Endothelial cell of umbilical vein (primary cell): ENCODE measurements at regions not wholly inside any gene's neighbourhood (a gene's known extent, or its start where the extent isn't known, plus 50 kb on each side); places are given as distances from the start of the nearest gene placed in this dataset.
"Not testable (repeated sequence)": the region's sequence is repeated elsewhere in the genome, so short reads cannot be mapped to it uniquely, and the experiment has no call there.

ENCODE experiments used
- BruUV-seq: library from RNA; stranded (reverse); fragments of 400-500 nt; replicated peaks from 2 replicates; lab custom pipeline; 2021; lab: Mats Ljungman, UMichigan
- CTCF ChIA-PET: fragments of 300-600, 350-600 bp; sonication (Branson Sonifier 250); formaldehyde crosslinking; loops from one replicate; lab custom pipeline; 2021; ENCODE audit warnings: antibody characterized with exemption, inconsistent platforms; lab: Charles Lee
- POLR2A ChIA-PET: fragments of 300-600, 350-600 bp; sonication (Branson Sonifier 250); formaldehyde crosslinking; loops from one replicate; lab custom pipeline; 2021; ENCODE audit warnings: antibody characterized with exemption, inconsistent platforms; lab: Charles Lee
- DNase-seq: peaks from one replicate; pipeline ENCODE4 v3.0.0-alpha.2; 2011; ENCODE audit warnings: low read depth, low spot score
- FAIRE-seq: peaks from 2 replicates; lab custom pipeline; 2011; peaks lifted over from hg19 to GRCh38; lab: Jason Lieb, UNC
- H2AFZ ChIP-seq: 2 replicates; pipeline ENCODE4 v1.6.0; 2012; ENCODE audit warnings: low read depth, low read length, control low read depth, inconsistent platforms
- H3K27ac ChIP-seq: 2 replicates; pipeline ENCODE4 v1.5.1; 2011; ENCODE audit warnings: low read depth, mild to moderate bottlenecking, control low read depth, low read length, moderate library complexity; ENCODE audit not compliant: insufficient read depth
- H3K27me3 ChIP-seq, 2 experiments: 2 replicates each; pipeline versions ENCODE4 v1.6.0 to v1.6.1; 2011; ENCODE audit warnings: low read length in 2 of 2, mixed read lengths in 1 of 2; ENCODE audit not compliant: control insufficient read depth in 2 of 2, insufficient read depth in 2 of 2
- H3K36me3 ChIP-seq, 2 experiments: 2 replicates in 1 of 2; 3 replicates in 1 of 2; pipeline ENCODE4 v1.5.1; 2011; ENCODE audit warnings: low read length in 2 of 2, mild to moderate bottlenecking in 1 of 2, moderate library complexity in 1 of 2; ENCODE audit not compliant: control insufficient read depth in 2 of 2, insufficient read depth in 2 of 2; ENCODE audit errors: extremely low read depth in 1 of 2
- H3K4me1 ChIP-seq: 3 replicates; pipeline ENCODE4 v1.5.1; 2011; ENCODE audit warnings: mild to moderate bottlenecking, low read length; ENCODE audit not compliant: control insufficient read depth, insufficient read depth; ENCODE audit errors: extremely low read depth
- H3K4me2 ChIP-seq: 2 replicates; pipeline ENCODE4 v1.6.1; 2011; ENCODE audit warnings: low read length, control low read depth, mixed read lengths; ENCODE audit not compliant: insufficient read depth
- H3K4me3 ChIP-seq, 3 experiments: fragments of 200-600 bp in 1 of 3; sonication (generic), shearing (Covaris generic) in 1 of 3; replicated peaks in 1 of 3; 2 replicates each; pipeline ENCODE4 v1.5.1; 2011 to 2016; ENCODE audit warnings: control low read depth in 3 of 3, low read length in 3 of 3, mild to moderate bottlenecking in 2 of 3, inconsistent platforms in 1 of 3, low read depth in 1 of 3, moderate library complexity in 1 of 3; ENCODE audit not compliant: insufficient read depth in 1 of 3
- H3K79me2 ChIP-seq: 2 replicates; pipeline ENCODE4 v1.6.0; 2012; ENCODE audit warnings: low read length, inconsistent platforms; ENCODE audit not compliant: control insufficient read depth, insufficient read depth
- H3K9ac ChIP-seq: replicated peaks from 2 replicates; pipeline ENCODE3; 2011; ENCODE audit warnings: low read length, control low read depth; ENCODE audit not compliant: insufficient read depth; ENCODE audit errors: extremely low read depth
- H3K9me1 ChIP-seq: replicated peaks from 3 replicates; pipeline ENCODE4 v1.6.0; 2011; ENCODE audit warnings: mild to moderate bottlenecking, low read length; ENCODE audit not compliant: control insufficient read depth, insufficient read depth; ENCODE audit errors: extremely low read depth
- H3K9me3 ChIP-seq: replicated peaks from 2 replicates; pipeline ENCODE4 v1.5.1; 2012; ENCODE audit warnings: low read length, inconsistent platforms; ENCODE audit not compliant: control insufficient read depth, insufficient read depth
- H4K20me1 ChIP-seq: replicated peaks from 2 replicates; pipeline ENCODE3; 2011; ENCODE audit warnings: mild to moderate bottlenecking, low read length; ENCODE audit not compliant: control insufficient read depth, insufficient read depth; ENCODE audit errors: extremely low read depth
- CTCF ChIP-seq, 2 donors: IDR thresholded peaks; 1 replicate in 1 of 2; 2 replicates in 1 of 2; pipeline ENCODE4 v1.5.1; 2011; ENCODE audit warnings: low read length in 2 of 2, mild to moderate bottlenecking in 2 of 2, moderate library complexity in 2 of 2, control low read depth in 1 of 2, inconsistent platforms in 1 of 2, low read depth in 1 of 2; ENCODE audit not compliant: insufficient read depth in 1 of 2; ENCODE audit errors: extremely low read depth in 1 of 2
- EZH2 ChIP-seq: IDR thresholded peaks from 2 replicates; pipeline ENCODE4 v1.6.1; 2012; ENCODE audit warnings: borderline replicate concordance, low read depth, mild to moderate bottlenecking, moderate library complexity, low read length, inconsistent platforms; ENCODE audit not compliant: severe bottlenecking
- FOS ChIP-seq: IDR thresholded peaks from 2 replicates; pipeline ENCODE4 v1.6.1; 2011; ENCODE audit warnings: mild to moderate bottlenecking, low read length, moderate library complexity, borderline replicate concordance; ENCODE audit not compliant: insufficient read depth
- GATA2 ChIP-seq: IDR thresholded peaks from 2 replicates; pipeline ENCODE4 v1.7.0; 2011; ENCODE audit warnings: low read depth, mild to moderate bottlenecking, moderate library complexity, mixed read lengths, low read length; ENCODE audit not compliant: insufficient read length, insufficient read depth
- JUN ChIP-seq: IDR thresholded peaks from 2 replicates; pipeline ENCODE4 v1.6.1; 2011; ENCODE audit warnings: borderline replicate concordance, low read depth; ENCODE audit not compliant: insufficient read length, insufficient read depth
- MAX ChIP-seq: IDR thresholded peaks from 2 replicates; pipeline ENCODE4 v1.6.1; 2011; ENCODE audit not compliant: insufficient read depth, insufficient read length
- MYC ChIP-seq: IDR thresholded peaks from one replicate; pipeline ENCODE4 v1.6.1; 2011; ENCODE audit warnings: mild to moderate bottlenecking, low read depth, low read length
- POLR2A ChIP-seq: IDR thresholded peaks from 2 replicates; pipeline ENCODE4 v1.6.1; 2012; ENCODE audit warnings: low read depth, mild to moderate bottlenecking, control low read depth, low read length
- POLR2AphosphoS5 ChIP-seq: IDR thresholded peaks from 2 replicates; pipeline ENCODE4 v1.6.1; 2012; ENCODE audit warnings: low read depth, mild to moderate bottlenecking, control low read depth, low read length, moderate library complexity; ENCODE audit not compliant: insufficient read depth
- dilution Hi-C: fragments of 300-500 bp; cut with MboI; formaldehyde crosslinking; loops from one replicate; pipeline ENCODE4 v1.15.0; 2019; ENCODE audit warnings: low sequenced_read_pairs; ENCODE audit not compliant: extremely low pct_ligation_motif_present
- intact Hi-C: fragments of 100-400 bp; cut with micrococcal nuclease; formaldehyde crosslinking; loops from one replicate; pipeline ENCODE4 v1.10.0; 2022

GRCh38 chr16:29113446-29113845 is 128.6 kb downstream of the LAT start:
- H4K20me1 ChIP-seq, DNase-seq, H3K36me3 ChIP-seq, CTCF ChIA-PET, H3K9ac ChIP-seq, H3K9me1 ChIP-seq, H3K9me3 ChIP-seq, intact Hi-C loops, H3K4me1 ChIP-seq, H3K4me2 ChIP-seq, BruUV-seq, dilution Hi-C loops, H3K4me3 ChIP-seq, H3K27me3 ChIP-seq, POLR2A ChIA-PET, H3K27ac ChIP-seq, FAIRE-seq, H3K79me2 ChIP-seq, H2AFZ ChIP-seq: not testable (repeated sequence)

- H3K9ac ChIP-seq: no peak overlapping the region
- H3K9me1 ChIP-seq: no peaks in the 10 kb centered on the region
- no peaks in the 10 kb centered on the region for H3K79me2 ChIP-seq
- no peaks in the 10 kb centered on the region for H3K27me3 ChIP-seq
- H3K4me2 ChIP-seq: no peak overlapping the region
- no peaks in the 10 kb centered on the region for H4K20me1 ChIP-seq
- H3K4me3 ChIP-seq: no peak overlapping the region
- dilution Hi-C loops (no loop called here), intact Hi-C loops (no loop called here)
- BruUV-seq: no TSS peak
- H3K4me1 ChIP-seq: no peaks in the 10 kb centered on the region
- H3K27ac ChIP-seq: no peak overlapping the region
- H3K36me3 ChIP-seq: no peaks in the 10 kb centered on the region
- ChIA-PET CTCF (no interaction called here), POLR2A (no interaction called here)
- no peaks in the 10 kb centered on the region for H3K9me3 ChIP-seq
- H2AFZ ChIP-seq: no peak overlapping the region
- FAIRE-seq (no peak), DNase-seq (no peak)
- TF ChIP-seq JUN (no peak), MYC (no peak), POLR2A (no peak), CTCF (IDR thresholded peaks at IDR 0.05; ENCODE audit: extremely low read depth in 1 of 2, insufficient read depth in 1 of 2, low read depth in 1 of 2, low read length in 2 of 2) (no peak), MAX (no peak), FOS (no peak), EZH2 (no peak), POLR2AphosphoS5 (no peak), GATA2 (no peak)
Observed at GRCh38 chr16:29112755-29113347, 128.0 kb downstream of the LAT start.
